ENCODE measurements at regions not wholly inside any gene's neighbourhood (a gene's known extent, or its start where the extent isn't known, plus 50 kb on each side); places are given as distances from the start of the nearest gene placed in this dataset.

DNA sequence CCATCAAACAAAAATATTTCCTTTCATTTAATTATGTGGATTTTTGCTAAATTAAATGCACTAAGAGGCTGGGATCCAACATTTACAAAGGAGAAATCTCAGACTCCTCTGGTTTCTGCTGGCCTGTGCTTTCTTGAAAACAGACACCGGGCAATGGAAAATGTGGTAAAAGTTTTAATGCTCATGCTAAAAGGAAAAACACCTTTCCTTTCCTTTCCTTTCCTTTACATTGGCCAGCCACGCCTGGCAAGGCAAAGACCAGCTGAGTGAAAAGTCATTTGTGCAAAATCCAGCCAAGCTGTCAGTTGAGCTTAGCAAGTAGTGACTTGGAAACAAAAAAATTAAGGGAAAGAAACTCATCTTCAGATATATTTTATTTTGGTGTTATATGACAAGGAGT lies 240.3 kb downstream of the LACC1 start:
- Histone ChIP-seq H3K4me3 (no peak overlapping the region), H3K4me1 (ENCODE audit: control insufficient read depth, insufficient read depth, low read length) (no peaks in the 10 kb centered on the region), H3K36me3 (ENCODE audit: control insufficient read depth in 2 of 2, insufficient read depth in 2 of 2, low read length in 1 of 2) (no peaks in the 10 kb centered on the region), H4K20me1 (ENCODE audit: control insufficient read depth, insufficient read depth) (no peaks in the 10 kb centered on the region), H3K27me3 (replicated peaks in 1 of 2; ENCODE audit: control insufficient read depth in 2 of 2, insufficient read depth in 2 of 2, low read length in 1 of 2) (0 out of 4 replicates have a peak, but pooled peaks cover 0 to 2% of the 10 kb centered on the region in 2 experiments), H2AFZ (ENCODE audit: control insufficient read depth, low read depth, low read length) (no peak overlapping the region), H3K79me2 (ENCODE audit: control insufficient read depth, insufficient read depth, low read length) (no peaks in the 10 kb centered on the region), H3K9ac (ENCODE audit: control insufficient read depth, insufficient read depth, low read length) (no peak overlapping the region), H3K27ac (ENCODE audit: control insufficient read depth, insufficient read depth) (no peak overlapping the region), H3K4me2 (ENCODE audit: control insufficient read depth, insufficient read depth) (no peak overlapping the region), H3K9me3 (replicated peaks; ENCODE audit: control insufficient read depth, insufficient read depth, low read length) (peaks cover 6% of the 10 kb centered on the region; the same call in 2 of the 3 replicates)
- FAIRE-seq (no peak), DNase-seq (ENCODE audit: low read depth, low spot score) (no peak), ATAC-seq (no peak)
- BruUV-seq (replicated peaks), result no TSS peak
- WGBS (ENCODE audit: insufficient coverage, insufficient replicate concordance, low lambda C conversion rate, missing lambda C conversion rate), result 44% methylated on average over 2 of the region's 2 CpGs
- CTCF ChIA-PET, result no interaction called here
- POLR2A ChIA-PET, result no interaction called here
- RAD21 ChIA-PET (ENCODE audit: unreplicated experiment), result no interaction called here
- intact Hi-C loops (cut with micrococcal nuclease; ENCODE audit: unreplicated experiment) (no loop called here), in situ Hi-C loops (cut with MboI) (no loop called here)
- TF ChIP-seq SP1 (IDR thresholded peaks at IDR 0.05; ENCODE audit: low read depth, low read length) (no peak), RUNX3 (IDR thresholded peaks at IDR 0.05; ENCODE audit: low read length) (no peak), TCF12 (IDR thresholded peaks at IDR 0.05; ENCODE audit: low read depth, low read length) (no peak)
- SMC1A ChIA-PET (ENCODE audit: uncharacterized antibody, unreplicated experiment), result no interaction called here

DNA sequence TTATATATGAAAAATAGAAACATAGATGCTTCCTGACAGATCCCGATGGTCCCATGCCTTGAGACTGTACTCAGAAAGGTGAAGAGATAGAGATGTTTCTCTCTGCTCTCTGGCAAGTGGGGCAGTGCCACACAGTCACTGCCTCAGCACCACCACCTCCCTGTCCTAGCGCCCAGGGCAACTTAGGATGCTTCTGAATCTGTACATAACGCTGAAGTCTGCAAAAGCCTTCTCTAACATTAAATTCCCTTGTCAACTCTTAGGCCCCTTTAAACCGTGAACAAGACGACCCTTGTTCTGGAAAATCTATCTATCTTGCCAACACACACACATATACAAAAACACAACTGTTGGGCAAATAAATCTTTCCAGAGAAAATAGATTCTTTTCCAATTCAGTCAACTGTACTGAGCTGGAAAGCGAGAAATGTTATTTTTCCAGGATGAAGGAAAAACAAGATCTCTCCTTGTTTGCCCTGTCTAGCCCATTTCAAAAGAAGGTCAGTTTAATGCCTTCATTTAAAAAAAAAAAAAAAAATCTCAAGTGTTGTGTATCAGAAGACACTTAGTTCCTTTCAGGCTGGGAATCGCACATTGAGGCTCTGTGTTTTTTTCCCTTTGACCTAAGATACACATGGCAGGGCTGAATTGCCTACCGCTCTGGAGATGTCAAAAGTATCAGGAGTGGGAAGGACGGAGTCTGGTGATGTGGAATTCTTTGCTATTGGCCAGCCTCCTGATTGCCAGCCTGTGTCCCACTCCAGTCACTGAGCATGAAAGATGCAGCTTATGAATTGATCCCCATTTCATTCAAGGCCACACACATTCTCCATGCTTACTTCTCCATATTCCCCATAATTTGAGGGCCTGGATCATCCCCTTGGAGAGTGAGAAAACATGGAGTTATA lies 241.4 kb downstream of the LACC1 start:
- ChIA-PET POLR2A (no interaction called here), RAD21 (ENCODE audit: unreplicated experiment) (no interaction called here), CTCF (no interaction called here), SMC1A (ENCODE audit: uncharacterized antibody, unreplicated experiment) (no interaction called here)
- no peak overlapping the region for H2AFZ ChIP-seq (ENCODE audit: control insufficient read depth, low read depth, low read length)
- in situ Hi-C loops (cut with MboI) (no loop called here), intact Hi-C loops (cut with micrococcal nuclease; ENCODE audit: unreplicated experiment) (no loop called here)
- H3K27ac ChIP-seq (ENCODE audit: control insufficient read depth, insufficient read depth), result no peak overlapping the region
- H3K4me3 ChIP-seq, result no peak overlapping the region
- 65% methylated on average over 9 of the region's 9 CpGs for WGBS (ENCODE audit: insufficient coverage, insufficient replicate concordance, low lambda C conversion rate, missing lambda C conversion rate)
- DNase-seq (ENCODE audit: low read depth, low spot score) (no peak), FAIRE-seq (no peak), ATAC-seq (no peak)
- H3K4me2 ChIP-seq (ENCODE audit: control insufficient read depth, insufficient read depth), result no peak overlapping the region
- H3K9me3 ChIP-seq (replicated peaks; ENCODE audit: control insufficient read depth, insufficient read depth, low read length), result peaks cover 6% of the 10 kb centered on the region; the same call in 2 of the 3 replicates
- H3K4me1 ChIP-seq (ENCODE audit: control insufficient read depth, insufficient read depth, low read length), result no peaks in the 10 kb centered on the region
- H3K27me3 ChIP-seq (replicated peaks in 1 of 2; ENCODE audit: control insufficient read depth in 2 of 2, insufficient read depth in 2 of 2, low read length in 1 of 2), result 0 out of 4 replicates have a peak, but pooled peaks cover 0 to 2% of the 10 kb centered on the region in 2 experiments
- no peaks in the 10 kb centered on the region for H3K79me2 ChIP-seq (ENCODE audit: control insufficient read depth, insufficient read depth, low read length)
- no TSS peak for BruUV-seq (replicated peaks)
- H4K20me1 ChIP-seq (ENCODE audit: control insufficient read depth, insufficient read depth), result no peaks in the 10 kb centered on the region
- no peaks in the 10 kb centered on the region for H3K36me3 ChIP-seq (ENCODE audit: control insufficient read depth in 2 of 2, insufficient read depth in 2 of 2, low read length in 1 of 2)
- no peak overlapping the region for H3K9ac ChIP-seq (ENCODE audit: control insufficient read depth, insufficient read depth, low read length)
- TF ChIP-seq FOXM1 (IDR thresholded peaks at IDR 0.05; ENCODE audit: low read depth, low read length), result no peak
- no peak for TF ChIP-seq CBX5 (IDR thresholded peaks at IDR 0.05; ENCODE audit: low read depth)
- no peak for TF ChIP-seq CUX1 (IDR thresholded peaks at IDR 0.05; ENCODE audit: insufficient replicate concordance, low read depth, low read length)
- TF ChIP-seq EZH2 (IDR thresholded peaks at IDR 0.05; ENCODE audit: borderline replicate concordance, control insufficient read depth, low read depth, low read length), result no peak
- TF ChIP-seq PKNOX1 (IDR thresholded peaks at IDR 0.05), result no peak
- TF ChIP-seq NBN (IDR thresholded peaks at IDR 0.05), result no peak
- no peak for TF ChIP-seq FOS (IDR thresholded peaks at IDR 0.05; ENCODE audit: borderline replicate concordance, extremely low read depth, insufficient read length)
- no peak for TF ChIP-seq SRF (IDR thresholded peaks at IDR 0.05; ENCODE audit: low read depth in 2 of 2, low read length in 2 of 2)

All from GM12878 (cell line).